ENCODE measurements at regions not wholly inside any gene's neighbourhood (a gene's known extent, or its start where the extent isn't known, plus 50 kb on each side); places are given as distances from the start of the nearest gene placed in this dataset.

DNA sequence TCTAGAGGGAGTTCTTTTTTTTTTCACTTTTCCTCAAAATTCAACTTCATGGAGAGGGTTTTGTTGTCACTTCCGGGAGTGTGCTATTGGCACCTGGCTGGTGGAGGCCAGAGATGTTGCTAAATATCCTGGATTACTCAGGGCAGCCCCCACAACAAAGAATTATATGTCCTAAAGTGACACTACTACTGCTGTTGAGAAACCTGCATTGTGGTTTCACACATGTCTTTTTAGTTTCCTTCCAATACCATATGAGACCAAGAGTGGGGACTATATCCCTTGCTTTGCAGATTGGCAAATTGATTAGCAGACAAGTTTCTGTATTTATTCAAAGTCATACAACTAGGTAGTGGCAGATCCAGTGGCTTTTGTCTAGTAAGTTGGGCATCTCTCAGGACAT is 826.8 kb downstream of the TRIB2 start:
- CTCF ChIA-PET, result no interaction called here
- TF ChIP-seq, protein P1, sequence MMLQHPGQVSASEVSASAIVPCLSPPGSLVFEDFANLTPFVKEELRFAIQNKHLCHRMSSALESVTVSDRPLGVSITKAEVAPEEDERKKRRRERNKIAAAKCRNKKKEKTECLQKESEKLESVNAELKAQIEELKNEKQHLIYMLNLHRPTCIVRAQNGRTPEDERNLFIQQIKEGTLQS (CRISPR knock-in tag; conservative IDR thresholded peaks at IDR 0.05), result no peak
- no peaks in the 10 kb centered on the region for H3K9me3 Mint-ChIP-seq
- H3K4me1 Mint-ChIP-seq, result peaks cover 4% of the 10 kb centered on the region
- H3K36me3 Mint-ChIP-seq, result no peaks in the 10 kb centered on the region
- peaks cover 7% of the 10 kb centered on the region; the same call in 1 of the 2 replicates for H3K27me3 Mint-ChIP-seq (ENCODE audit: low read depth)
- DNase-seq (ENCODE audit: low spot score) (no peak), ATAC-seq (no peak)
- no peak overlapping the region for H3K27ac Mint-ChIP-seq
- no peak overlapping the region for H3K4me3 Mint-ChIP-seq
- POLR2A ChIA-PET, result no interaction called here

DNA sequence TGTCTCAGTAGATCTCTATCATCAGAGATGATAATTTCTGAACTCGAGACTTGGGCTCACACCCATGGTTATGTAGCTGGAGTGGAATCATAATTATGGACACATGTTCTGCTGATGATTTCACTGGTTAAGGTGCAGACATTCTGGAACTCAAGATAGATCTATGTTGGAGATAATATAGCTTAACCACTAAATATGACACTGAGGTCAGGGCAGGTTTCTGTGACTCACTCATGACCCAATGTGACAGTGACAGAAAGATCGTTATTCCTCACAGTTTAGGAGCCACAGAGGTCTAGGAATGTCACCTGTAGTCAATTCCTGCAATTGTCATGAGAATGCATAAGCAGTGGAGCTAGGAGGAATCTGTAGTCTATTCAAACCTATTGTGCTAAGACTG is 828.6 kb downstream of the TRIB2 start:
- POLR2A ChIA-PET, result no interaction called here
- CTCF ChIA-PET, result no interaction called here
- H3K9me3 Mint-ChIP-seq, result no peaks in the 10 kb centered on the region
- H3K4me3 Mint-ChIP-seq, result no peak overlapping the region
- H3K27me3 Mint-ChIP-seq (ENCODE audit: low read depth), result peaks cover 7% of the 10 kb centered on the region; the same call in 1 of the 2 replicates
- no peaks in the 10 kb centered on the region for H3K36me3 Mint-ChIP-seq
- no peak for DNase-seq (ENCODE audit: low spot score)
- no peak for ATAC-seq
- no peak for TF ChIP-seq ZNF138 (CRISPR knock-in tag; conservative IDR thresholded peaks at IDR 0.05)
- TF ChIP-seq, protein P2, sequence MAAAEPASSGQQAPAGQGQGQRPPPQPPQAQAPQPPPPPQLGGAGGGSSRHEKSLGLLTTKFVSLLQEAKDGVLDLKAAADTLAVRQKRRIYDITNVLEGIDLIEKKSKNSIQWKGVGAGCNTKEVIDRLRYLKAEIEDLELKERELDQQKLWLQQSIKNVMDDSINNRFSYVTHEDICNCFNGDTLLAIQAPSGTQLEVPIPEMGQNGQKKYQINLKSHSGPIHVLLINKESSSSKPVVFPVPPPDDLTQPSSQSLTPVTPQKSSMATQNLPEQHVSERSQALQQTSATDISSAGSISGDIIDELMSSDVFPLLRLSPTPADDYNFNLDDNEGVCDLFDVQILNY (CRISPR knock-in tag; IDR thresholded peaks at IDR 0.05), result no peak
- no peak for TF ChIP-seq IRF2 (CRISPR knock-in tag; IDR thresholded peaks at IDR 0.05; ENCODE audit: borderline replicate concordance, low read depth)
- TF ChIP-seq FOXJ3 (CRISPR knock-in tag; IDR thresholded peaks at IDR 0.05; ENCODE audit: borderline replicate concordance), result no peak
- no peak for TF ChIP-seq ZNF219 (CRISPR knock-in tag; IDR thresholded peaks at IDR 0.05; ENCODE audit: borderline replicate concordance)
- TF ChIP-seq TEAD4 (CRISPR knock-in tag; IDR thresholded peaks at IDR 0.05), result no peak
- TF ChIP-seq CREB1 (CRISPR knock-in tag; IDR thresholded peaks at IDR 0.05), result no peak
- no peak for TF ChIP-seq OVOL2 (CRISPR knock-in tag; IDR thresholded peaks at IDR 0.05; ENCODE audit: borderline replicate concordance)
- no peak for TF ChIP-seq RELA (CRISPR knock-in tag; IDR thresholded peaks at IDR 0.05; ENCODE audit: borderline replicate concordance)
- TF ChIP-seq ESRRA (CRISPR knock-in tag; IDR thresholded peaks at IDR 0.05; ENCODE audit: borderline replicate concordance), result no peak
- TF ChIP-seq SOX15 (CRISPR knock-in tag; IDR thresholded peaks at IDR 0.05), result no peak
- no peak for TF ChIP-seq NR1H2 (CRISPR knock-in tag; IDR thresholded peaks at IDR 0.05)
- TF ChIP-seq ZNF263 (CRISPR knock-in tag; IDR thresholded peaks at IDR 0.05; ENCODE audit: low read depth), result no peak
- TF ChIP-seq, protein P3, sequence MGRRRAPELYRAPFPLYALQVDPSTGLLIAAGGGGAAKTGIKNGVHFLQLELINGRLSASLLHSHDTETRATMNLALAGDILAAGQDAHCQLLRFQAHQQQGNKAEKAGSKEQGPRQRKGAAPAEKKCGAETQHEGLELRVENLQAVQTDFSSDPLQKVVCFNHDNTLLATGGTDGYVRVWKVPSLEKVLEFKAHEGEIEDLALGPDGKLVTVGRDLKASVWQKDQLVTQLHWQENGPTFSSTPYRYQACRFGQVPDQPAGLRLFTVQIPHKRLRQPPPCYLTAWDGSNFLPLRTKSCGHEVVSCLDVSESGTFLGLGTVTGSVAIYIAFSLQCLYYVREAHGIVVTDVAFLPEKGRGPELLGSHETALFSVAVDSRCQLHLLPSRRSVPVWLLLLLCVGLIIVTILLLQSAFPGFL (CRISPR knock-in tag; IDR thresholded peaks at IDR 0.05; ENCODE audit: borderline replicate concordance), result no peak
- TF ChIP-seq GTF2I (CRISPR knock-in tag; conservative IDR thresholded peaks at IDR 0.05), result no peak
- no peak for TF ChIP-seq CREM (CRISPR knock-in tag; IDR thresholded peaks at IDR 0.05)
- TF ChIP-seq, protein P4, sequence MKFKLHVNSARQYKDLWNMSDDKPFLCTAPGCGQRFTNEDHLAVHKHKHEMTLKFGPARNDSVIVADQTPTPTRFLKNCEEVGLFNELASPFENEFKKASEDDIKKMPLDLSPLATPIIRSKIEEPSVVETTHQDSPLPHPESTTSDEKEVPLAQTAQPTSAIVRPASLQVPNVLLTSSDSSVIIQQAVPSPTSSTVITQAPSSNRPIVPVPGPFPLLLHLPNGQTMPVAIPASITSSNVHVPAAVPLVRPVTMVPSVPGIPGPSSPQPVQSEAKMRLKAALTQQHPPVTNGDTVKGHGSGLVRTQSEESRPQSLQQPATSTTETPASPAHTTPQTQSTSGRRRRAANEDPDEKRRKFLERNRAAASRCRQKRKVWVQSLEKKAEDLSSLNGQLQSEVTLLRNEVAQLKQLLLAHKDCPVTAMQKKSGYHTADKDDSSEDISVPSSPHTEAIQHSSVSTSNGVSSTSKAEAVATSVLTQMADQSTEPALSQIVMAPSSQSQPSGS (CRISPR knock-in tag; IDR thresholded peaks at IDR 0.05; ENCODE audit: borderline replicate concordance, low read depth), result no peak
- TF ChIP-seq, protein P5, sequence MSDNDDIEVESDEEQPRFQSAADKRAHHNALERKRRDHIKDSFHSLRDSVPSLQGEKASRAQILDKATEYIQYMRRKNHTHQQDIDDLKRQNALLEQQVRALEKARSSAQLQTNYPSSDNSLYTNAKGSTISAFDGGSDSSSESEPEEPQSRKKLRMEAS (CRISPR knock-in tag; IDR thresholded peaks at IDR 0.05), result no peak
- no peak for TF ChIP-seq NFATC4 (CRISPR knock-in tag; IDR thresholded peaks at IDR 0.05)
- no peak for TF ChIP-seq RORB (CRISPR knock-in tag; IDR thresholded peaks at IDR 0.05)
- no peak overlapping the region for H3K27ac Mint-ChIP-seq
- no peaks in the 10 kb centered on the region for H3K4me1 Mint-ChIP-seq

DNA sequence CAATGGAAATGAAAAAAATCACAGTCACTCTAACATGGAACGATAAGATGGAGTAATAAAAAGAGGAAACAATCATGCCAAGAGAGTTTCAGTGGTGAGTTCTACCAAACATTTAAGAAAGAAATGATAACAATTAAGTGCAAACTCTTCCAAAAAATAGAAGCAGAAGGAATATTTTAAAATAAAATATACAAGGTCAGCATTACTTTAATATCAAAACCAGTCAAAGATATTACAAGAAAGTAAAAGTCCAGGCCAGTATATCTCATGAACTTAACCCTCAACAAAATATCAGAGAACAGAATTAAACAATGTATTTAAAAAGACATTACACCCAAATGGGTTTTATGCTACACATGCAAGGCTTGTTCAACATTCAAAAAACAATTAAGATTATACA is 829.4 kb downstream of the TRIB2 start:
- Mint-ChIP-seq H3K4me1 (no peaks in the 10 kb centered on the region), H3K27ac (no peak overlapping the region), H3K27me3 (ENCODE audit: low read depth) (no peaks in the 10 kb centered on the region), H3K9me3 (no peaks in the 10 kb centered on the region), H3K36me3 (no peaks in the 10 kb centered on the region), H3K4me3 (no peak overlapping the region)
- ChIA-PET CTCF (no interaction called here), POLR2A (no interaction called here)
- DNase-seq (ENCODE audit: low spot score) (no peak), ATAC-seq (no peak)
- TF ChIP-seq NR2C2 (CRISPR knock-in tag; IDR thresholded peaks at IDR 0.05), result no peak
- TF ChIP-seq, protein P6, sequence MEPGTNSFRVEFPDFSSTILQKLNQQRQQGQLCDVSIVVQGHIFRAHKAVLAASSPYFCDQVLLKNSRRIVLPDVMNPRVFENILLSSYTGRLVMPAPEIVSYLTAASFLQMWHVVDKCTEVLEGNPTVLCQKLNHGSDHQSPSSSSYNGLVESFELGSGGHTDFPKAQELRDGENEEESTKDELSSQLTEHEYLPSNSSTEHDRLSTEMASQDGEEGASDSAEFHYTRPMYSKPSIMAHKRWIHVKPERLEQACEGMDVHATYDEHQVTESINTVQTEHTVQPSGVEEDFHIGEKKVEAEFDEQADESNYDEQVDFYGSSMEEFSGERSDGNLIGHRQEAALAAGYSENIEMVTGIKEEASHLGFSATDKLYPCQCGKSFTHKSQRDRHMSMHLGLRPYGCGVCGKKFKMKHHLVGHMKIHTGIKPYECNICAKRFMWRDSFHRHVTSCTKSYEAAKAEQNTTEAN (CRISPR knock-in tag; IDR thresholded peaks at IDR 0.05), result no peak
- TF ChIP-seq, protein P7, sequence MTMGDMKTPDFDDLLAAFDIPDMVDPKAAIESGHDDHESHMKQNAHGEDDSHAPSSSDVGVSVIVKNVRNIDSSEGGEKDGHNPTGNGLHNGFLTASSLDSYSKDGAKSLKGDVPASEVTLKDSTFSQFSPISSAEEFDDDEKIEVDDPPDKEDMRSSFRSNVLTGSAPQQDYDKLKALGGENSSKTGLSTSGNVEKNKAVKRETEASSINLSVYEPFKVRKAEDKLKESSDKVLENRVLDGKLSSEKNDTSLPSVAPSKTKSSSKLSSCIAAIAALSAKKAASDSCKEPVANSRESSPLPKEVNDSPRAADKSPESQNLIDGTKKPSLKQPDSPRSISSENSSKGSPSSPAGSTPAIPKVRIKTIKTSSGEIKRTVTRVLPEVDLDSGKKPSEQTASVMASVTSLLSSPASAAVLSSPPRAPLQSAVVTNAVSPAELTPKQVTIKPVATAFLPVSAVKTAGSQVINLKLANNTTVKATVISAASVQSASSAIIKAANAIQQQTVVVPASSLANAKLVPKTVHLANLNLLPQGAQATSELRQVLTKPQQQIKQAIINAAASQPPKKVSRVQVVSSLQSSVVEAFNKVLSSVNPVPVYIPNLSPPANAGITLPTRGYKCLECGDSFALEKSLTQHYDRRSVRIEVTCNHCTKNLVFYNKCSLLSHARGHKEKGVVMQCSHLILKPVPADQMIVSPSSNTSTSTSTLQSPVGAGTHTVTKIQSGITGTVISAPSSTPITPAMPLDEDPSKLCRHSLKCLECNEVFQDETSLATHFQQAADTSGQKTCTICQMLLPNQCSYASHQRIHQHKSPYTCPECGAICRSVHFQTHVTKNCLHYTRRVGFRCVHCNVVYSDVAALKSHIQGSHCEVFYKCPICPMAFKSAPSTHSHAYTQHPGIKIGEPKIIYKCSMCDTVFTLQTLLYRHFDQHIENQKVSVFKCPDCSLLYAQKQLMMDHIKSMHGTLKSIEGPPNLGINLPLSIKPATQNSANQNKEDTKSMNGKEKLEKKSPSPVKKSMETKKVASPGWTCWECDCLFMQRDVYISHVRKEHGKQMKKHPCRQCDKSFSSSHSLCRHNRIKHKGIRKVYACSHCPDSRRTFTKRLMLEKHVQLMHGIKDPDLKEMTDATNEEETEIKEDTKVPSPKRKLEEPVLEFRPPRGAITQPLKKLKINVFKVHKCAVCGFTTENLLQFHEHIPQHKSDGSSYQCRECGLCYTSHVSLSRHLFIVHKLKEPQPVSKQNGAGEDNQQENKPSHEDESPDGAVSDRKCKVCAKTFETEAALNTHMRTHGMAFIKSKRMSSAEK (CRISPR knock-in tag; IDR thresholded peaks at IDR 0.05; ENCODE audit: borderline replicate concordance), result no peak
- TF ChIP-seq, protein P8, sequence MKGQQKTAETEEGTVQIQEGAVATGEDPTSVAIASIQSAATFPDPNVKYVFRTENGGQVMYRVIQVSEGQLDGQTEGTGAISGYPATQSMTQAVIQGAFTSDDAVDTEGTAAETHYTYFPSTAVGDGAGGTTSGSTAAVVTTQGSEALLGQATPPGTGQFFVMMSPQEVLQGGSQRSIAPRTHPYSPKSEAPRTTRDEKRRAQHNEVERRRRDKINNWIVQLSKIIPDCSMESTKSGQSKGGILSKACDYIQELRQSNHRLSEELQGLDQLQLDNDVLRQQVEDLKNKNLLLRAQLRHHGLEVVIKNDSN (CRISPR knock-in tag; IDR thresholded peaks at IDR 0.05), result no peak

Measured in WTC11 (cell line).